Lung (tissue), 11 donors: ENCODE measurements at regions not wholly inside any gene's neighbourhood (a gene's known extent, or its start where the extent isn't known, plus 50 kb on each side); places are given as distances from the start of the nearest gene placed in this dataset.

Source experiments
- ATAC-seq: fragments of 200-7000 bp; cut with Tn5 transposase; one replicate; pipeline ENCODE4 v1.9.1; 2020; ENCODE audit warnings: moderate number of reproducible peaks; ENCODE audit not compliant: insufficient read depth, low FRiP score
- DNase-seq, 3 donors: peaks; one replicate each; pipeline ENCODE4 v3.0.0-alpha.2; 2013 to 2017
- H3K27ac ChIP-seq, 2 donors: one replicate each; pipeline ENCODE4 v1.5.1; 2013; ENCODE audit warnings: mild to moderate bottlenecking in 2 of 2, moderate library complexity in 2 of 2, control low read depth in 1 of 2, inconsistent platforms in 1 of 2, low read depth in 1 of 2, low read length in 1 of 2
- H3K27me3 ChIP-seq, 3 donors: one replicate each; pipeline ENCODE4 v1.5.1; 2013; ENCODE audit warnings: low read length in 2 of 3; ENCODE audit not compliant: control insufficient read depth in 3 of 3, insufficient read depth in 3 of 3
- H3K36me3 ChIP-seq, 4 donors: one replicate each; pipeline ENCODE4 v1.5.1; 2013; ENCODE audit warnings: low read length in 4 of 4, mild to moderate bottlenecking in 1 of 4, moderate library complexity in 1 of 4; ENCODE audit not compliant: control insufficient read depth in 4 of 4, insufficient read depth in 4 of 4
- H3K4me1 ChIP-seq, 5 donors: one replicate each; pipeline ENCODE4 v1.5.1; 2013; ENCODE audit warnings: low read length in 5 of 5, mild to moderate bottlenecking in 2 of 5, moderate library complexity in 1 of 5; ENCODE audit not compliant: control insufficient read depth in 5 of 5, insufficient read depth in 5 of 5
- H3K4me3 ChIP-seq: one replicate; pipeline ENCODE4 v1.5.1; 2013; ENCODE audit warnings: mild to moderate bottlenecking, control low read depth, moderate library complexity
- H3K9ac ChIP-seq, 2 donors: one replicate each; pipeline ENCODE4 v1.5.1; 2013; ENCODE audit warnings: low read length in 2 of 2, control low read depth in 1 of 2; ENCODE audit not compliant: insufficient read depth in 1 of 2
- H3K9me3 ChIP-seq, 4 donors: one replicate each; pipeline ENCODE4 v1.5.1; 2013; ENCODE audit warnings: low read length in 3 of 4, mild to moderate bottlenecking in 1 of 4, moderate library complexity in 1 of 4; ENCODE audit not compliant: control insufficient read depth in 4 of 4, insufficient read depth in 3 of 4
- CTCF ChIP-seq: IDR thresholded peaks from 2 replicates; pipeline ENCODE4 v1.5.1; 2012; ENCODE audit warnings: mild to moderate bottlenecking; ENCODE audit errors: control extremely low read depth, extremely low read depth
- WGBS, 2 donors: extraction: QIAGEN DNeasy Blood & Tissue Kit; methylation state at CpG; one replicate each; pipeline ENCODE4 v1.1.7; 2013; 5-methylcytosine and 5-hydroxymethylcytosine counted together
- donor health status: control.
- donor health status: control.
- donor health status: Bipolar disorder and iron deficiency.
- donor health status: healthy.
- donor health status: DM: yes; HTN: yes; CAD: no.

- ATAC-seq: no peak
- H3K4me3 ChIP-seq: no peak overlapping the region
- no peak for TF ChIP-seq CTCF
- no peak for DNase-seq
- peaks cover 0 to 10% (median 4%) of the 10 kb centered on the region in 5 donors for H3K4me1 ChIP-seq
- no peaks in the 10 kb centered on the region for H3K27me3 ChIP-seq
- no peaks in the 10 kb centered on the region for H3K9me3 ChIP-seq
- H3K9ac ChIP-seq: no peak overlapping the region
- no peak overlapping the region for H3K27ac ChIP-seq
- H3K36me3 ChIP-seq: no peaks in the 10 kb centered on the region
- 61 to 71% methylated on average over 8 of the region's 8 CpGs for WGBS, 2 donors
Measured at GRCh38 chr2:215845839-215846586, 167.3 kb downstream of the MREG start.

- Histone ChIP-seq H3K4me1 (peaks cover 0 to 10% (median 4%) of the 10 kb centered on the region in 5 donors), H3K36me3 (no peaks in the 10 kb centered on the region), H3K27me3 (no peaks in the 10 kb centered on the region), H3K27ac (no peak overlapping the region), H3K4me3 (no peak overlapping the region), H3K9ac (no peak overlapping the region), H3K9me3 (no peaks in the 10 kb centered on the region)
- WGBS, 2 donors: 80% methylated on average over 4 of the region's 4 CpGs
- no peak for TF ChIP-seq CTCF
- ATAC-seq (no peak), DNase-seq (no peak)
Measured at GRCh38 chr2:215843579-215843978, 169.8 kb downstream of the MREG start.

- TF ChIP-seq CTCF: no peak
- no peaks in the 10 kb centered on the region for H3K27me3 ChIP-seq
- ATAC-seq: no peak
- H3K27ac ChIP-seq: no peak overlapping the region
- no peaks in the 10 kb centered on the region for H3K9me3 ChIP-seq
- no peak overlapping the region for H3K9ac ChIP-seq
- no peaks in the 10 kb centered on the region for H3K36me3 ChIP-seq
- WGBS, 2 donors: 63 to 79% methylated on average over 5 of the region's 5 CpGs
- no peak overlapping the region for H3K4me3 ChIP-seq
- peak in 2 of 3 donors; percentile 44 to 52 for DNase-seq
- peaks cover 0 to 10% (median 4%) of the 10 kb centered on the region in 5 donors for H3K4me1 ChIP-seq
Measured at GRCh38 chr2:215841175-215841816, 172.1 kb downstream of the MREG start.
